DOHH2 (cell line): ENCODE measurements at regions not wholly inside any gene's neighbourhood (a gene's known extent, or its start where the extent isn't known, plus 50 kb on each side); places are given as distances from the start of the nearest gene placed in this dataset.

ENCODE experiments used
- H3F3A ChIP-seq: fragments of 200-600 bp; sonication (generic), shearing (Covaris generic); 2 replicates; pipeline ENCODE4 v1.6.0; 2016; ENCODE audit warnings: antibody characterized with exemption, mild to moderate bottlenecking; ENCODE audit not compliant: control insufficient read depth, insufficient read depth
- H3K27ac ChIP-seq: fragments of 200-600 bp; sonication (generic); 2 replicates; pipeline ENCODE4 v1.5.1; 2014; ENCODE audit warnings: low read depth, mild to moderate bottlenecking, low read length, moderate library complexity
- H3K27me3 ChIP-seq: fragments of 200-600 bp; sonication (generic); 2 replicates; pipeline ENCODE4 v1.6.1; 2014; ENCODE audit warnings: mild to moderate bottlenecking, low read length, mixed read lengths; ENCODE audit not compliant: control insufficient read depth
- H3K36me3 ChIP-seq: fragments of 200-600 bp; sonication (generic); 2 replicates; pipeline ENCODE4 v1.6.1; 2014; ENCODE audit warnings: mild to moderate bottlenecking, low read length, moderate library complexity, mixed read lengths; ENCODE audit not compliant: control insufficient read depth
- H3K4me1 ChIP-seq: fragments of 200-600 bp; sonication (generic); 2 replicates; pipeline ENCODE4 v1.6.1; 2014; ENCODE audit warnings: mild to moderate bottlenecking, low read length, mixed read lengths; ENCODE audit not compliant: control insufficient read depth
- H3K4me2 ChIP-seq: fragments of 200-600 bp; sonication (generic); 2 replicates; pipeline ENCODE4 v1.6.0; 2014; ENCODE audit warnings: mild to moderate bottlenecking, low read length, moderate library complexity
- H3K4me3 ChIP-seq: fragments of 200-600 bp; sonication (generic); 2 replicates; pipeline ENCODE4 v1.5.1; 2014; ENCODE audit warnings: mild to moderate bottlenecking, low read length, mixed read lengths
- H3K79me2 ChIP-seq: fragments of 200-600 bp; sonication (generic); 2 replicates; pipeline ENCODE4 v1.6.1; 2014; ENCODE audit warnings: mild to moderate bottlenecking, low read length, mixed read lengths; ENCODE audit not compliant: control insufficient read depth
- H3K9me2 ChIP-seq: fragments of 200-600 bp; sonication (generic); replicated peaks from 2 replicates; pipeline ENCODE4 v1.6.1; 2014; ENCODE audit warnings: mild to moderate bottlenecking, low read length, mixed read lengths; ENCODE audit not compliant: control insufficient read depth
- H3K9me3 ChIP-seq: fragments of 200-600 bp; sonication (generic); 2 replicates; pipeline ENCODE4 v1.6.1; 2014; ENCODE audit warnings: antibody characterized with exemption, low read length, mixed read lengths; ENCODE audit not compliant: control insufficient read depth, insufficient read depth
- H4K20me1 ChIP-seq: fragments of 200-600 bp; sonication (generic); 2 replicates; pipeline ENCODE4 v1.6.0; 2014; ENCODE audit warnings: low read depth, mild to moderate bottlenecking, antibody characterized with exemption, low read length, moderate library complexity; ENCODE audit not compliant: control insufficient read depth, insufficient read depth
- EZH2phosphoT487 ChIP-seq: fragments of 200-600 bp; sonication (generic); IDR thresholded peaks from 2 replicates; pipeline ENCODE4 v1.6.1; 2017; ENCODE audit warnings: borderline replicate concordance, mild to moderate bottlenecking, antibody characterized with exemption, low read length, moderate library complexity, mixed read lengths
- TF ChIP-seq, protein P1 (sequence below): fragments of 200-600 bp; sonication (generic); IDR thresholded peaks from one replicate; pipeline ENCODE4 v1.5.1; 2014; ENCODE audit warnings: antibody characterized with exemption, mild to moderate bottlenecking, low read depth, low read length; ENCODE audit not compliant: poor library complexity, severe bottlenecking

DNA sequence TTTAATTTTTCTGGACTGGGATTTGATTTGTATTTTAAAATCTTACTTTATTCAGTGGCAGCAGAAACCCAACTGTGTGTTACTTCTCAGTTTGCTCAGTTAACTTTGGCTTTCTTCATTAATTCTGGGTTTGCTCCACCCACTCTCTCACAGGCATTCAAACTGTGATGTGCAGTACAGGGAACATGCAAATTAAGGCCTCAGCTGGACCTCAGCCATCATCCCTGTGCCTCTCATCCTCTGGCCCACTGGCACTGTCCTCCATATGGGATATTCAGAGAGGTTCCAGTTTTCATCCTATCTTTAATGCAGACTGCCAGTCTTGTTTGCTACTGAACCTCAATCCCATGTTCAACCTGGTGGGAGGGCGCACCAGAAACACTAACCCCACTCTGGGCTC, 743.4 kb upstream of the IGFBP3 start:
- Histone ChIP-seq H3F3A (no peaks in the 10 kb centered on the region), H3K79me2 (no peaks in the 10 kb centered on the region), H3K9me3 (0 out of 2 replicates have a peak, but pooled peaks cover 5% of the 10 kb centered on the region), H3K4me3 (no peak overlapping the region), H3K27me3 (no peaks in the 10 kb centered on the region), H3K36me3 (no peaks in the 10 kb centered on the region), H4K20me1 (no peaks in the 10 kb centered on the region), H3K9me2 (no peaks in the 10 kb centered on the region), H3K27ac (no peak overlapping the region), H3K4me2 (no peak overlapping the region), H3K4me1 (no peaks in the 10 kb centered on the region)
- TF ChIP-seq, protein P1, sequence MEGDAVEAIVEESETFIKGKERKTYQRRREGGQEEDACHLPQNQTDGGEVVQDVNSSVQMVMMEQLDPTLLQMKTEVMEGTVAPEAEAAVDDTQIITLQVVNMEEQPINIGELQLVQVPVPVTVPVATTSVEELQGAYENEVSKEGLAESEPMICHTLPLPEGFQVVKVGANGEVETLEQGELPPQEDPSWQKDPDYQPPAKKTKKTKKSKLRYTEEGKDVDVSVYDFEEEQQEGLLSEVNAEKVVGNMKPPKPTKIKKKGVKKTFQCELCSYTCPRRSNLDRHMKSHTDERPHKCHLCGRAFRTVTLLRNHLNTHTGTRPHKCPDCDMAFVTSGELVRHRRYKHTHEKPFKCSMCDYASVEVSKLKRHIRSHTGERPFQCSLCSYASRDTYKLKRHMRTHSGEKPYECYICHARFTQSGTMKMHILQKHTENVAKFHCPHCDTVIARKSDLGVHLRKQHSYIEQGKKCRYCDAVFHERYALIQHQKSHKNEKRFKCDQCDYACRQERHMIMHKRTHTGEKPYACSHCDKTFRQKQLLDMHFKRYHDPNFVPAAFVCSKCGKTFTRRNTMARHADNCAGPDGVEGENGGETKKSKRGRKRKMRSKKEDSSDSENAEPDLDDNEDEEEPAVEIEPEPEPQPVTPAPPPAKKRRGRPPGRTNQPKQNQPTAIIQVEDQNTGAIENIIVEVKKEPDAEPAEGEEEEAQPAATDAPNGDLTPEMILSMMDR, result no peak
- TF ChIP-seq EZH2phosphoT487, result no peak

DNA sequence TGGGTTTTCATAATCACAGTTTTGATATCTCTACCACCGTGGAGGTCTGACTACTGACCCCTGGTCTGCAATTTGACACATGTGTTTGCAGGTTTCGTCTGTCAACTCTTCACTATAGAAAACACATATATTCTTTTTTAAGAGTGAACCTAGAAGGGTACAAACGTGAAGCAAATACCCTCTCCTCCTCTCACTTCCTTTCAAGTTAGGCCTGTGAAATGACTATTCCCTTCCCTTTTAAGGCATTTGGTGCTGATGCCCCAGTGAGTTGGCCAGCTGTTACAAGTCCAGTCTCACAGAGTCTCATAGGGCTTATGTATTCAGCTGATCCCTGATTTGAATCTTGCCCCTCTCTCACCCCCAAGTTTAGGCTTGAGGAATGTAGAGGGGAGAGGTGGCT, 742.0 kb upstream of the IGFBP3 start:
- no peaks in the 10 kb centered on the region for H3K4me1 ChIP-seq
- H3K79me2 ChIP-seq, result no peaks in the 10 kb centered on the region
- H3F3A ChIP-seq, result no peaks in the 10 kb centered on the region
- TF ChIP-seq, protein P1, result no peak
- no peak for TF ChIP-seq EZH2phosphoT487
- H3K4me3 ChIP-seq, result no peak overlapping the region
- no peaks in the 10 kb centered on the region for H3K27me3 ChIP-seq
- H3K36me3 ChIP-seq, result no peaks in the 10 kb centered on the region
- no peaks in the 10 kb centered on the region for H4K20me1 ChIP-seq
- no peaks in the 10 kb centered on the region for H3K9me2 ChIP-seq
- 0 out of 2 replicates have a peak, but pooled peaks cover 3% of the 10 kb centered on the region for H3K9me3 ChIP-seq
- H3K4me2 ChIP-seq, result no peak overlapping the region
- no peak overlapping the region for H3K27ac ChIP-seq

DNA sequence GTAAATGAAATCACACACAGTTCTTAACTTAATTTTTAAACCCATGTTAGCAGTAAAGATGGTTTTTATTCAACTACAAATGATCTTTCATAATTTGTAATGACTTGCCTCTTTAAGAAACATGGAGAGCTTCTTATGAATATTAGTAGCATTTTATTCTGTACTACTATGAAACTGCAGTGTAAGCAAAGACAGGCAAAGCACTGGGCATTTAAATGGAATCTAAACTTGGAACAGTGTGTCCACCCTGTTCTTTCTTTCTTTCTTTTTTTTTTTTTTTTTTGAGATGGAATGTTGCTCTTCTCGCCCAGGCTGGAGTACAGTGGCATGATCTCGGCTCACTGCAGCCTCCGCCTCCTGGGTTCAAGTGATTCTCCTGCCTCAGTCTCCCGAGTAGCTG, 740.4 kb upstream of the IGFBP3 start:
- no peak overlapping the region for H3K4me3 ChIP-seq
- H3K79me2 ChIP-seq, result no peaks in the 10 kb centered on the region
- no peak for TF ChIP-seq EZH2phosphoT487
- TF ChIP-seq, protein P1, result no peak
- no peaks in the 10 kb centered on the region for H3K9me3 ChIP-seq
- H3K4me2 ChIP-seq, result no peak overlapping the region
- no peaks in the 10 kb centered on the region for H4K20me1 ChIP-seq
- H3K27me3 ChIP-seq, result no peaks in the 10 kb centered on the region
- H3F3A ChIP-seq, result no peaks in the 10 kb centered on the region
- no peaks in the 10 kb centered on the region for H3K4me1 ChIP-seq
- H3K36me3 ChIP-seq, result no peaks in the 10 kb centered on the region
- H3K27ac ChIP-seq, result no peak overlapping the region
- H3K9me2 ChIP-seq, result no peaks in the 10 kb centered on the region
